Smooth muscle cell (in vitro differentiated cells): ENCODE measurements at regions not wholly inside any gene's neighbourhood (a gene's known extent, or its start where the extent isn't known, plus 50 kb on each side); places are given as distances from the start of the nearest gene placed in this dataset.

Experiments
- DNase-seq: peaks from one replicate; lab custom pipeline; 2025; ENCODE audit not compliant: unreplicated experiment; lab: John Stamatoyannopoulos, UW
- H2AFZ ChIP-seq: fragments of 200-600 bp; sonication (generic); 2 replicates; pipeline ENCODE4 v1.6.0; 2016; ENCODE audit warnings: antibody characterized with exemption, low read depth, mild to moderate bottlenecking
- H3F3A ChIP-seq: fragments of 200-600 bp; sonication (generic); 2 replicates; pipeline ENCODE4 v1.6.0; 2017; ENCODE audit warnings: antibody characterized with exemption, low read depth
- H3K27ac ChIP-seq: fragments of 200-600 bp; sonication (generic); 2 replicates; pipeline ENCODE4 v1.5.1; 2016; ENCODE audit warnings: low read depth, mild to moderate bottlenecking
- H3K27me3 ChIP-seq: fragments of 200-600 bp; sonication (generic); 2 replicates; pipeline ENCODE4 v1.6.1; 2016; ENCODE audit warnings: low read depth, mild to moderate bottlenecking
- H3K36me3 ChIP-seq: fragments of 200-600 bp; sonication (generic); 2 replicates; pipeline ENCODE4 v1.5.1; 2016; ENCODE audit warnings: low read depth
- H3K4me1 ChIP-seq: fragments of 200-600 bp; sonication (generic); 2 replicates; pipeline ENCODE4 v1.5.1; 2016; ENCODE audit warnings: low read depth
- H3K4me2 ChIP-seq: fragments of 200-600 bp; sonication (generic); 2 replicates; pipeline ENCODE4 v1.6.0; 2016; ENCODE audit warnings: mild to moderate bottlenecking
- H3K4me3 ChIP-seq: fragments of 200-600 bp; sonication (generic); 2 replicates; pipeline ENCODE4 v1.5.1; 2016; ENCODE audit warnings: mild to moderate bottlenecking
- H3K79me2 ChIP-seq: fragments of 200-600 bp; sonication (generic); 2 replicates; pipeline ENCODE4 v1.6.0; 2016; ENCODE audit warnings: low read depth, mild to moderate bottlenecking
- H3K9ac ChIP-seq: fragments of 200-600 bp; sonication (generic); 2 replicates; pipeline ENCODE4 v1.6.0; 2016; ENCODE audit warnings: low read depth
- H3K9me3 ChIP-seq: fragments of 200-600 bp; sonication (generic); replicated peaks from 2 replicates; pipeline ENCODE4 v1.5.1; 2016; ENCODE audit warnings: low read depth
- H4K20me1 ChIP-seq: fragments of 200-600 bp; sonication (generic); 2 replicates; pipeline ENCODE4 v1.6.0; 2016; ENCODE audit warnings: low read depth
- CTCF ChIP-seq: fragments of 200-600 bp; sonication (generic); IDR thresholded peaks from 2 replicates; pipeline ENCODE4 v1.5.1; 2017; ENCODE audit warnings: borderline replicate concordance, mild to moderate bottlenecking, antibody characterized with exemption; ENCODE audit not compliant: insufficient read depth, poor library complexity, severe bottlenecking
- WGBS: methylation state at CpG from one replicate; pipeline ENCODE4 v1.1.7; 2016; ENCODE audit warnings: low lambda C conversion rate; 5-methylcytosine and 5-hydroxymethylcytosine counted together

- DNase-seq = no peak
Measured at GRCh38 chr15:69757186-69757585, 304.6 kb downstream of the RPLP1 start.

GRCh38 chr15:69758291-69758771 lies 305.7 kb downstream of the RPLP1 start:
- Histone ChIP-seq H3F3A (peaks cover 42% of the 10 kb centered on the region), H3K27me3 (no peaks in the 10 kb centered on the region), H3K9ac (peak overlapping the region; percentile 70), H3K9me3 (no peaks in the 10 kb centered on the region), H3K4me2 (peak overlapping the region; percentile 1), H2AFZ (no peak overlapping the region), H3K79me2 (no peaks in the 10 kb centered on the region), H3K4me3 (no peak overlapping the region), H3K4me1 (peaks cover 14% of the 10 kb centered on the region), H4K20me1 (no peaks in the 10 kb centered on the region), H3K36me3 (no peaks in the 10 kb centered on the region), H3K27ac (peak overlapping the region; percentile 97)
- TF ChIP-seq CTCF = no peak
- no peak for DNase-seq
- WGBS = 2% methylated on average over 2 of the region's 2 CpGs

More at GRCh38 chr15:69757186-69757585, 304.6 kb downstream of the RPLP1 start:
- Histone ChIP-seq H3K4me1 (peaks cover 14% of the 10 kb centered on the region), H3K4me2 (peak overlapping the region; percentile 1), H3K79me2 (no peaks in the 10 kb centered on the region), H3K27me3 (no peaks in the 10 kb centered on the region), H4K20me1 (no peaks in the 10 kb centered on the region), H3K9ac (peak overlapping the region; percentile 7), H3K36me3 (no peaks in the 10 kb centered on the region), H3K9me3 (no peaks in the 10 kb centered on the region), H3K27ac (peak overlapping the region; percentile 97), H3F3A (peaks cover 42% of the 10 kb centered on the region), H2AFZ (no peak overlapping the region), H3K4me3 (no peak overlapping the region)
- 56% methylated on average over 6 of the region's 6 CpGs for WGBS
- TF ChIP-seq CTCF = no peak

- Histone ChIP-seq H3K4me3 (no peak overlapping the region), H3K9me3 (no peaks in the 10 kb centered on the region), H3F3A (peaks cover 42% of the 10 kb centered on the region), H3K36me3 (no peaks in the 10 kb centered on the region), H2AFZ (no peak overlapping the region), H3K4me1 (peaks cover 14% of the 10 kb centered on the region), H3K4me2 (peak overlapping the region; percentile 52), H3K27ac (peak overlapping the region; percentile 97), H3K9ac (peak overlapping the region; percentile 70), H3K27me3 (no peaks in the 10 kb centered on the region), H4K20me1 (no peaks in the 10 kb centered on the region), H3K79me2 (no peaks in the 10 kb centered on the region)
- no peak for DNase-seq
- TF ChIP-seq CTCF = no peak
- WGBS = 63% methylated on average over 8 of the region's 8 CpGs
Measured at GRCh38 chr15:69758810-69759790, 306.5 kb downstream of the RPLP1 start.
